Stimulated activated CD8-positive, alpha-beta memory T cell treated with anti-CD3 and anti-CD28 coated beads, Interleukin-2, amount 100 ng/mL, for 48 hours (primary cell): ENCODE measurements at regions not wholly inside any gene's neighbourhood (a gene's known extent, or its start where the extent isn't known, plus 50 kb on each side); places are given as distances from the start of the nearest gene placed in this dataset.
"Not testable (repeated sequence)": the region's sequence is repeated elsewhere in the genome, so short reads cannot be mapped to it uniquely, and the experiment has no call there.

ENCODE experiments used
- DNase-seq, 2 donors: peaks; one replicate each; pipeline ENCODE4 v3.0.0-alpha.2; 2020; ENCODE audit warnings: low read depth in 2 of 2

DNA sequence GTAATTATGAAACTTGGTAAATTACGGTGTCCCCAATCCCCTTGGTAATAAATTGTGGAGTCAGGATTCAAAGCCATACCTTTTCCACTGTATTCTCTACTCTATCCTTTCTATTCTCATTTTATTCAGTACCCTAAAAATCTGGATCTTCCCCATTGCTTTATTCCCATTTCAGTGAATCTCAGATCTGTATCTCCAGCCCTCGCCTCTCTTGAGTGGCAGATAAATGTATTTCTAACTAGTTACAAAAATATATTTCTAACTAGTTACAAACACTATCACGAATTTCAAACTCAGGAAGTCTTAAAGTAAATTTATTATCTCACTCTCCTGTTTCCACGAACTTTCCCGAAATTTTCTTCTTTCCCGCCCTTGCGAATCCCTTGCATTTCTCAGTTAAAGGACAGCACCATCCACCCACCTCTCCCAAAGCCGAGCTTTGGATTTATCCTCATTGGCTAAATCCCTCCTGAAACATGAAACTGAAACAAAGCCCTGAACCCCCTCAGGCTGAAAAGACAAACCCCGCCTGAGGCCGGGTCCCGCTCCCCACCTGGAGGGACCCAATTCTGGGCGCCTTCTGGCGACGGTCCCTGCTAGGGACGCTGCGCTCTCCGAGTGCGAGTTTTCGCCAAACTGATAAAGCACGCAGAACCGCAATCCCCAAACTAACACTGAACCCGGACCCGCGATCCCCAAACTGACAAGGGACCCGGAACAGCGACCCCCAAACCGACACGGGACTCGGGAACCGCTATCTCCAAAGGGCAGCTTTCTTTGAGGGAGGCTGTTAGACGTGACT, 164.3 kb upstream of the PABPC3 start:
- DNase-seq = no peak

DNA sequence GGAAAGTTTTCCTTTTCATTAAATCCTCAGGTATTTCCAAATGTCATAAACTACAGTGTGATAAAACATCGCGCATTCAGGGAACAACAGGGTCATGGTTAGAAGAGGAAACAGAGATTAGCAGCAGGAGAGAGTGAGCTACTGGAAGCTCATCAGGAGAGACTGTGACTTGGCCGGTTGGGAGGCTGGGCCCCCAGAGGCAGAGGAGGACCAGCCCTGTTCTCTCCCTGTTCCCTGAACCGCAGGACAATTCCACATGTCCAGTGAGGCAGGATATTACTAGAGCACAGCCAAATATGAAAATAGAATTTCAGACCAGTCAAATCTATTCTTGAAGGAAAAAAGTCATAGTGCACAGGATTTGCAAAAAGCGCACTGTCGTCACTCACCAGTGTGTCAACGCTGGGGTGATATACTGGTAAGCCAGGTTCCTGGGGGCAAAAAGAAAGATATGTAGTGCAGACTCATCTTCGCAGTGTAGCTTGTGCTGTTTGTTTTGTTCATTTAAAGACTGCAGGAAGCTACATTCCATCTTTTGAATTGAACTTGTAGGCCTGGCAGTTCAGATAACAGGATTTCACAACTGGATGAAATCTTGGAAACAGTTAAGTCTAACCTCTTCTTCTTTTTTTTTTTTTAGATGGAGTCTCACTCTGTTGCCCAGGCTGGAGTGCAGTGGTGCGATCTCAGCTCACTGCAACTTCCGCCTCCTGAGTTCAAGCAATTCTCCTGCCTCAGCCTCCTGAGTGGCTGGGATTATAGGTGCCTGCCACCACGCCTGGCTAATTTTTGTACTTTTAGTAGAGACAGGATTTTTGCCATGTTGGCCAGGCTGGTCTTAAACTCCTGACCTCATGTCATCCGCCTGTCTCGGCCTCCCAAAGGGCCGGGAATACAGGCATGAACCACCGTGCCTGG, 162.6 kb upstream of the PABPC3 start:
- not testable (repeated sequence) for DNase-seq

- DNase-seq = not testable (repeated sequence)
These were observed 161.9 kb upstream of the PABPC3 start for GRCh38 chr13:24934024-24934385.

- DNase-seq = no peak
These were observed 157.0 kb upstream of the PABPC3 start for GRCh38 chr13:24938966-24939365.

- DNase-seq = not testable (repeated sequence)
These were observed 154.8 kb upstream of the PABPC3 start for GRCh38 chr13:24941023-24941713.

GRCh38 chr13:24943136-24943535, 152.8 kb upstream of the PABPC3 start:
- DNase-seq = no peak

GRCh38 chr13:24944073-24944472, 151.9 kb upstream of the PABPC3 start:
- not testable (repeated sequence) for DNase-seq

DNA sequence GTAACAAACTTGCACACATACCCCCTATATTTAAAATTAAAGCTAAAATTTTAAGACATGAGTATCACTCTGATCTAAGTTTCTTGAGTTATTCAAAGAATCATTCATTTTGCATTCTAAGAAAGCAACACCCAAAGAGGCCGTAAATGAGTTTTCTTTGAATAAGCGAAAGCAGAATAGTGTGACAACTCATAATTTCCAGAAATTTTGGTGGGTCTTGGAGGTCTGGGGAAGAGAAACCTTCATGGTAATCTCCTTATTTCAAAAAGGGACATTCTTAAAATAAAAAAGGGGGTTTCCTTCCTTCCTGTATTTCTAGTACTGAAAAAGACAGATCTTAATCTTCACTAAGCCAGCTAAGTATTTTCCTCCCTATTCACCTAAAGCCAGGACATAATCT, 147.0 kb upstream of the PABPC3 start:
- not testable (repeated sequence) for DNase-seq

DNA sequence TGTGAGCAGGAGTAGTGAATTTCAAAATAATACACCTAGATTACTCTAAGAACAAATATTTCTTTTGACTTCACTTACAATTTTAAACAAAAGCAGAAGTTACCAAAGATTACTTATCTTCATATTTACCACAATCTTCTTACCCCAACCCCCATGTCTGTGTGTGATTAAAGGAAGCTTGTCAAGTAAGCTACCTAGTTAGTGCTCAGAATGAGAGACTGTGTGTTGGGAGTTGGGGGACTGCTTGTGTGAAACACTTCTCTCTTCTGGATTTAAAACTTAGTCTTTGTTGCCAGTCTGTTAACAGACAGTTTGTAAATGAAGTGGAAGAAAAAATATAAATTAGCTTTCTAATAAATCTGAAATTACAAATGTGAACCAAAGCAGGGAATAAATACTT, 145.3 kb upstream of the PABPC3 start:
- not testable (repeated sequence) for DNase-seq

DNA sequence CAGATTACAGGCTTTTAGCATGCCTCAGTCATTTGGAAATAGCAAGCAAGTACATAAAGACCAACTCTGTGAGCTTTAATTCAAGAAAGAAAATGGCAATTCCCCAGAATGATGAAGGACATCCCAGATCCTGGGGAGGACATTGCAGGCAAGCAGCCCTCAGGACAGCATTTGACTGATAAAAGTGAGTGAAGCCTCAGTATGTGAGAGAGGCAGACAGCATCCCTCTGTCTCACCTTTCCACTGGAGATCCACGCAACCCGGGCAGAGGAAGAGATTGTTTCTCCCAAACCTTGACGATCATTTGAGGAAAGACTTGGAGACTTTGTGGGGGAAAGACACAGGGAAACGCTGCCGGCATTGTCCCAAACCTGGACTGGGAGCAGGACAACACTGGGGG, 128.0 kb upstream of the PABPC3 start:
- not testable (repeated sequence) for DNase-seq

DNA sequence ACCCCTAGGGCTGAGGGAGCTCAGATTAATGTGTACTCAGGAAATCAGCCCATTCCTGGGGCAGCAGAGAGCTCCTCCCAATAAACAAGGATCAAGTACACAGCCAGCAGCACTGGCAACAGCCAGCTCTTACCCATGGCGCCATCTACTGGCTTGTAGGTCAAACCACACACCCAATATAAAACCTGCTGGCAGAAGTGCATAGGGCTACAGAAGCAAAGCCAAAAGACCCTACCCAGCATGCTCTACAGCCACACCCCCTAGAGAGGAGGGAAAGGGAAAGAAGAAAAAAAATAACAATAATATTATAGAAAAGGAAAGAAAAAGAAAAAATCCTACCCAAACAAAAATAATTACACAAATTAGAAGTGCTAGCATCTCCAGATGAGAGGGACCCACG, 127.5 kb upstream of the PABPC3 start:
- not testable (repeated sequence) for DNase-seq

DNA sequence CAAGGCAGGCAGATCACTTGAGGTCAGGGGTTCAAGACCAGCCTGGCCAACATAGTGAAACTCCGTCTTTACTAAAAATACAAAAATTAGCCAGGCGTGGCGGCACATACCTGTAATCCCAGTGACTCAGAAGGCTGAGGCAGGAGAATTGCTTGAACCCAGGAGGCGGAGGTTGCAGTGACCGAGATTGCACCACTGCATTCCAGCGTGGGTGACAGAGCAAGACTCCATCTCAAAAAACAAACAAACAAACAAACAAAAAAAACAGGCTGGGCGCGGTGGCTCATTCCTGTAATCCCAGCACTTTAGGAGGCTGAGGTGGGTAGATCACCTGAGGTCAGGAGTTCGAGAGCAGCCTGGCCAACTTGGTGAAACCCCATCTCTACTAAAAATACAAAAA, 122.8 kb upstream of the PABPC3 start:
- DNase-seq = not testable (repeated sequence)

GRCh38 chr13:24981181-24981803, 114.6 kb upstream of the PABPC3 start:
- not testable (repeated sequence) for DNase-seq

GRCh38 chr13:24982333-24982999, 113.5 kb upstream of the PABPC3 start:
- DNase-seq = no peak

GRCh38 chr13:24983094-24983493, 112.8 kb upstream of the PABPC3 start:
- no peak for DNase-seq

DNA sequence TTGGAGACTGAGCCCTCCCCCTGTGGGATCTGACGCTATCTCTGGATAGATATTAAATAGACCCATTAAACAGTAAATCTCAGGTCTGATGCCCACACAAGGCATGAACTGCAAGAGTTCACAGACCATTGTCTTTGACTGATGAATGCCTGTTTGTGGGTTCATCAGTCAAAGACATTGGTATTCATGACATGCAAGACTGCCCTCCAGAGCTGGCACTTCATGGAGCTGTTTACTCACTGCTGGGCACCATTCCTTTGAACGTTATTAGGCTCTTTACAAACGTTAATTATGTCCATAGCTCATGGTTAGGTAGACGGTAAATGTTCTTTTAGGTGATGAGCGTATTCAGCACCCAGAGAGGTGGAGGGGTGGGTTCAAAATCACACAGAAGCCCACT, 111.8 kb upstream of the PABPC3 start:
- DNase-seq = no peak

GRCh38 chr13:24985107-24985506, 110.8 kb upstream of the PABPC3 start:
- DNase-seq = no peak

DNA sequence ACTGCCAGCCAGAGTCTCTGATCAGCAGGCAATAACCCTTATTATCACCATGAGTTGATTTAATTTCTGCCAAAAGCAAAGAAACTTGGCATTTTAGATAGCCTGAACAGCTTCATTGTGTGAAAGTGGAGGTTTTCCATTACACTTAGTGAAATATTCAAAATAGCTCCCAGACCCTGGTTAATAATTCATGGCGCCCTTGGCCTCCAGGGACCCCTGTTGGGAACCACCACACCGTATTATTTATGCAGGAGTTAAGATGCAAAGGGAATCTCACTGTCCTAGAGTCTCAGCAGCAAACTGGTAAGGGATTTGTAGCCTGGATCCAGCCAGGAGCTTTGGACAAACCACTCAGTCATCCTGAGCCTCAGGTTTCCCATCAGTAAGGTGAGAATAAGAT, 110.0 kb upstream of the PABPC3 start:
- no peak for DNase-seq

DNA sequence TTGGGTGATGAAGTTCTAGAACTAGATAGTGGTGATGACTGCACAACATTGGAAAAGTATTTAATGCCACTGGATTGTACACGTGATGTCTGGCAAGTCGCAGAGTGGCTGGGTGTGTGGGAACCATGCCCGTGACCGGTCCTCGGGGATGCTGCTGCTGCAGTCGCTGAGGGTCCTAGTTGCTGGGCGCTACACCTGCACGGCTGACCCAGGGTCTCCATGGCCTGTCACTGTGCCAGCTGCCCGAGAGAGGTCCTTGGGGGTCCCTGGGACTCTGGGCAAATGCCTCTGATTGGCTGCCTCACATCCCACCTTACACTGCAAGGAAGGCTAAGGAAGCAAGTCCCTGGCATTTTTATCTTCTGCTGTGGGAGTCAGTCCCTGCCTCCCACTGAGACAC, 109.1 kb upstream of the PABPC3 start:
- no peak for DNase-seq

DNA sequence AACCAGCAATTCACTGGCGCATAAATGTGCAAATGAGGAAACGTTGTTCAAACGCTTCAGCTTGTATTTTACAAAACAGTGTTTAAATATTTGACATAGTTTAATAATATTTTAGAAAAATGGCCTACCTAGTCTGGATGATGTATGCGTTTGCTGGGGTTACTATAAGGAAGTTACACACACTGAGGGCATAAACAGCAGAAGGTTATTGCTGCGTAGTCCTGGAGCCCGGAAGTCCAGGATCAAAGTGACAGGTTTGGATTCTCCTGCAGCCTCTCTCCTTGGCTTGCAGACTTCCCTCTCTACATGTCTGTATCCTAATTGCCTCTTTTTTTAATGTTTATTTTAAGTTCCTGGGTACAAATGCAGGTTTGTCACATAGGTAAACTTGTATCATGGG, 106.0 kb upstream of the PABPC3 start:
- not testable (repeated sequence) for DNase-seq

DNA sequence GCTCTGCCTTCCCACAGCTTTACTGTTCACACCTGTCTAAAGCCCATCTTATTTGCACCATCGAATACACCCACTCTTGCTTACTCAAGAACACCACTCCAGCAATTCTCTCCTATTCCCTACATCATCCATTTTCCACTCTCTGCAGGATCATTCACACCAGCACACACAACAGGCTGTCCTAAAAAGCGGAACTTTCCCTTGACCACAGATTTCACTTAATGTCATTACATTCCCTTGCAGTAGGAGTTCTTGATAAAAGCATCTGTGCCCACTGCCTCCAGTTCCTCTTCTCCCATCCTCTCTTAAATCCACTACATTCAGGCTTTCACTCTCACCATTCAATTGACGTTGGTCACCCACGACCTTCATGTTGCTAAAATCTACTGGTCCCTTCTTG, 103.0 kb upstream of the PABPC3 start:
- DNase-seq = not testable (repeated sequence)
